ENCODE measurements at regions not wholly inside any gene's neighbourhood (a gene's known extent, or its start where the extent isn't known, plus 50 kb on each side); places are given as distances from the start of the nearest gene placed in this dataset.

GRCh38 chr9:90499761-90500160 is 142.9 kb downstream of the DIRAS2 start:
- Histone ChIP-seq H3K9me3 (replicated peaks in 1 of 2; ENCODE audit: control insufficient read depth in 1 of 2, insufficient read depth in 1 of 2, low read length in 2 of 2) (no peaks in the 10 kb centered on the region), H3K4me3 (replicated peaks in 1 of 3; ENCODE audit: low read depth in 2 of 3, low read length in 3 of 3) (no peak overlapping the region), H3K4me2 (replicated peaks; ENCODE audit: extremely low read depth, low read length, poor library complexity, severe bottlenecking) (no peak overlapping the region), H2AFZ (ENCODE audit: insufficient read depth, low read depth, low read length, poor library complexity, severe bottlenecking) (no peak overlapping the region), H3K4me1 (ENCODE audit: control insufficient read depth in 1 of 2, insufficient read depth in 2 of 2, low read length in 2 of 2) (no peaks in the 10 kb centered on the region), H3K79me2 (ENCODE audit: insufficient read depth, low read length) (no peaks in the 10 kb centered on the region), H4K20me1 (ENCODE audit: insufficient read depth, low read length) (no peaks in the 10 kb centered on the region), H3K27ac (ENCODE audit: low read depth in 1 of 2, low read length in 2 of 2) (no peak overlapping the region), H3K9ac (ENCODE audit: insufficient read depth, low read length, poor library complexity, severe bottlenecking) (no peak overlapping the region), H3K27me3 (ENCODE audit: control insufficient read depth in 2 of 2, insufficient read depth in 2 of 2, low read length in 2 of 2) (no peaks in the 10 kb centered on the region), H3K36me3 (replicated peaks in 1 of 2; ENCODE audit: control insufficient read depth in 1 of 2, insufficient read depth in 2 of 2, low read length in 2 of 2) (no peaks in the 10 kb centered on the region)
- TF ChIP-seq, protein P1, sequence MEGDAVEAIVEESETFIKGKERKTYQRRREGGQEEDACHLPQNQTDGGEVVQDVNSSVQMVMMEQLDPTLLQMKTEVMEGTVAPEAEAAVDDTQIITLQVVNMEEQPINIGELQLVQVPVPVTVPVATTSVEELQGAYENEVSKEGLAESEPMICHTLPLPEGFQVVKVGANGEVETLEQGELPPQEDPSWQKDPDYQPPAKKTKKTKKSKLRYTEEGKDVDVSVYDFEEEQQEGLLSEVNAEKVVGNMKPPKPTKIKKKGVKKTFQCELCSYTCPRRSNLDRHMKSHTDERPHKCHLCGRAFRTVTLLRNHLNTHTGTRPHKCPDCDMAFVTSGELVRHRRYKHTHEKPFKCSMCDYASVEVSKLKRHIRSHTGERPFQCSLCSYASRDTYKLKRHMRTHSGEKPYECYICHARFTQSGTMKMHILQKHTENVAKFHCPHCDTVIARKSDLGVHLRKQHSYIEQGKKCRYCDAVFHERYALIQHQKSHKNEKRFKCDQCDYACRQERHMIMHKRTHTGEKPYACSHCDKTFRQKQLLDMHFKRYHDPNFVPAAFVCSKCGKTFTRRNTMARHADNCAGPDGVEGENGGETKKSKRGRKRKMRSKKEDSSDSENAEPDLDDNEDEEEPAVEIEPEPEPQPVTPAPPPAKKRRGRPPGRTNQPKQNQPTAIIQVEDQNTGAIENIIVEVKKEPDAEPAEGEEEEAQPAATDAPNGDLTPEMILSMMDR (IDR thresholded peaks at IDR 0.05): no peak
- DNase-seq: no peak
- Mint-ChIP-seq H3K4me3 (no peak overlapping the region), H3K4me1 (no peaks in the 10 kb centered on the region), H3K27ac (no peak overlapping the region), H3K27me3 (ENCODE audit: low read depth in 3 of 3) (peaks cover 2 to 7% (median 2%) of the 10 kb centered on the region in 3 donors), H3K36me3 (no peaks in the 10 kb centered on the region), H3K9me3 (peaks cover 0 to 9% (median 3%) of the 10 kb centered on the region in 7 donors)
- 80% methylated on average over 2 of the region's 2 CpGs for WGBS (ENCODE audit: insufficient coverage)
- intact Hi-C loops (cut with micrococcal nuclease): no loop called here

DNA sequence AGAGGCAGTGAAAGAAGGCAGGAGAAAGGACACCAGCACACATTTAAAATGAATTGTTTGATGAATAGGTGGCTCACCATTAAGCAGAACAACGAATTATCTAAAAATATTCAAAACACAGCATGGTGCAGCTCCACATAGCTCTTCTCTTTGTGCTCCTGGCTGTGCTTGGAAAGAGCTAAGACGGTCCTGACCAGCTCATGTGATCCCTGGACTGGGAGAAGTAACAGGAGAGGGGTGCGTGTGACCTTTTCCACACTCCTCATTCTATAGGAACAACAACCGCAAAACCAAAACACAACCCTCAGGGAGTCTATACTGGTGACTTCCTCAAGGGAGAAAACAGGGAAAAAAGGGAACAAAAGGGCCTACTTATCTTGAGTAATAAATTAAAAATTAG is 140.5 kb downstream of the DIRAS2 start:
- no peak overlapping the region for H3K4me2 ChIP-seq (replicated peaks; ENCODE audit: extremely low read depth, low read length, poor library complexity, severe bottlenecking)

More for the DNA sequence above, 140.5 kb downstream of the DIRAS2 start:
- Histone ChIP-seq H3K4me1 (ENCODE audit: control insufficient read depth in 1 of 2, insufficient read depth in 2 of 2, low read length in 2 of 2) (no peaks in the 10 kb centered on the region), H2AFZ (ENCODE audit: insufficient read depth, low read depth, low read length, poor library complexity, severe bottlenecking) (no peak overlapping the region), H3K27ac (ENCODE audit: low read depth in 1 of 2, low read length in 2 of 2) (no peak overlapping the region), H3K9ac (ENCODE audit: insufficient read depth, low read length, poor library complexity, severe bottlenecking) (no peak overlapping the region), H3K27me3 (ENCODE audit: control insufficient read depth in 2 of 2, insufficient read depth in 2 of 2, low read length in 2 of 2) (no peaks in the 10 kb centered on the region), H3K4me3 (replicated peaks in 1 of 3; ENCODE audit: low read depth in 2 of 3, low read length in 3 of 3) (no peak overlapping the region), H3K79me2 (ENCODE audit: insufficient read depth, low read length) (no peaks in the 10 kb centered on the region), H3K36me3 (replicated peaks in 1 of 2; ENCODE audit: control insufficient read depth in 1 of 2, insufficient read depth in 2 of 2, low read length in 2 of 2) (no peaks in the 10 kb centered on the region), H3K9me3 (replicated peaks in 1 of 2; ENCODE audit: control insufficient read depth in 1 of 2, insufficient read depth in 1 of 2, low read length in 2 of 2) (no peaks in the 10 kb centered on the region), H4K20me1 (ENCODE audit: insufficient read depth, low read length) (no peaks in the 10 kb centered on the region)
- no peaks in the 10 kb centered on the region for H3K4me1 Mint-ChIP-seq
- no peak overlapping the region for H3K27ac Mint-ChIP-seq
- H3K4me3 Mint-ChIP-seq: no peak overlapping the region
- H3K36me3 Mint-ChIP-seq: no peaks in the 10 kb centered on the region
- no peak for DNase-seq
- H3K27me3 Mint-ChIP-seq (ENCODE audit: low read depth in 3 of 3): peaks cover 0 to 2% (median under 1%) of the 10 kb centered on the region in 3 donors
- intact Hi-C loops (cut with micrococcal nuclease): no loop called here
- H3K9me3 Mint-ChIP-seq: peaks cover 0 to 6% (median 3%) of the 10 kb centered on the region in 7 donors
- TF ChIP-seq, protein P1 (IDR thresholded peaks at IDR 0.05): no peak
- no CpG with 5 or more reads among the region's 4 CpGs for WGBS (ENCODE audit: insufficient coverage)
